ENCODE measurements at regions not wholly inside any gene's neighbourhood (a gene's known extent, or its start where the extent isn't known, plus 50 kb on each side); places are given as distances from the start of the nearest gene placed in this dataset.
"Not testable (repeated sequence)": the region's sequence is repeated elsewhere in the genome, so short reads cannot be mapped to it uniquely, and the experiment has no call there.

DNA sequence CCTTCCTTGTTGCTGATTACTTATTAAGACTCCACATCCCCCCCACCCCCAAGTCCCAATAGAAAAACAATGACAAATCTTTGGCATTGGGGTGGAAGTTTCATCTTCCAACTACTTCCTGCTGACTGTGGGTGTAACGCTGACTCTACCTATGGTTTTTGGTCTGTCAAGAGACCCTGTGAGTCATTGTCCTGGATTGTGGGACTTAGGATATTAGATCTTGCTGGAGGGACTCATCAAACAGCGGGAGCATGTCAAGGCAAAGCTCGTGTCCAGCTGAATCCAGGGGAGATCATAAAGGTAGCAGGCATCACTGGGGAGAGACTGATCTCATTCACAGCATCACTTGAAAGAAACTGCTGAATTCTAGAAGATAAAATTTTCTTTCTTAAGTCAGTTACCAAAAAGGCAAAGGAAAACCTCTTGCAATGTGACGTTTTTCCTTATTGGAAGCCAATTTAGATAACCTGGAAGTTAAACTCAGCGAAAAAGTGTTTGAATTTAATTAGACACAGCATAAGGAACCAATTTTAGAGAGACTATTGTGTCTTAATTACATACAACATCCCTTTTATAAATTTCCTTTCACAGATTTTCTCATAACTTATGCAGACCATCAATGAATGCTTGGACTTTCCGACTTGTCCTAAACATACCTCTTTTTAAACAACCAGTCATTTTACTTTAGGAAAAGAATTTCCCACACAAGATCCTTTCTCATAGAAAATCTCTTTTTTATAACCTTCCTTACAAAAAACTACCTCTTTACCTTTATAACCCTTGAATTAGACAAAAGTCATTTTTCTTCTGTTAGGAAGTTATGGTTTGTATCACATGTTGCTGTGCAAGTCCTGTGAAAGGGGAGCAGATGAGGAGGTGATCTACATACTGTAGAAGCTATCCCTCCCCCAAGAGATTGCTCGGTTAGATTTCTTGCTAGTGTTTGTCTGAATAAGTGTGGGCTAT, 94.6 kb upstream of the SCAF11 start:
- DNase-seq = no peak

DNA sequence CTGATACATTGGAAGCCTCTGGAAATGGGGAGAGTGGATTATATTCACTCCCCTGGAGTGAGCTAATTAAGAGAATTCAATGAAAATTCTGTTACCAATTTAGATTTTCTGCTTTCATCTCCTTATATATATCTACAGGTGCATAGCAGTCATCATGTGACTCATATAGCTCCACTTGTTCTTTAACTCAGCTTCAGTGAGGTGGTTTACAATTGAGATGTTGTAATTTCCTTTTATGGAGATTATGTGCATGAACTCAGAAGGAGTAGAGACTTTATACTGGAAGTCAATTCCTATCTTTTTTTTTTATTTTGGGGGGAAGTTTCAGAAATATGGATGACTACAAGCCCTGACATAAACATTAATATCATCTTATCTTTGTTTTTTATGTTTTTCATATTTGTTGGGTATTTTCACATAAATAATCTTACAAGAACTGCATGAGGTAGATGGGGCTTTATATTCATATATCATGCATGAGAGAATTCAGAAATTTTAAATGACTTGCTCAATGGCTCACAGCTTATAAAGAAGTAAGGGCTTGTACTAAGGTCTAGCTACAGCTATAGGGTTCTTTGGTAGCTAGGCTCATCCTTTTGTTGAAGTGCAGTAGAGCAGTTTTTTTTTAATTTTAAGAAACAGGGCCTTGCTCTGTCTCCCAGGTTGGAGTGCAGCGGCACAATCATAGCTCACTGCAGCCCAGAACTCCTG, 92.3 kb upstream of the SCAF11 start:
- no peak for DNase-seq

DNA sequence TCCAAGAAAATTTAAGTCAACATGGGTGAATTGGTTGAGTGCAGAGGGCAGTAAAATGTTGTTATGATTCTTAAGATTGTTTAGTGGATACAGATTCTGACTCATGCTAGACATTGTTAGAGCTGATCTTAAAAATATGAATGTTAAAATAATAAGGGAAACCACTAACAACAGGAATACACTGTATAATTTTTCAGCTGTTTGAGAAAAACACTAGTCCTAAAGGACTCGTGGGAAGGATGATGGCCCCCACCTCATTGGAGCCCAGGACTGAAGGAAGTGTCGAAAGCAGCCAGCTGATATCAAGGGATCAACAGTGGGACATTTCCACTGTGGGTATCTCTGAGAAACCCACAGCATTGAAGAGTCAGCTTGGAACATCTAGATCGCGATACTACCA, 82.9 kb upstream of the SCAF11 start:
- DNase-seq = no peak

DNA sequence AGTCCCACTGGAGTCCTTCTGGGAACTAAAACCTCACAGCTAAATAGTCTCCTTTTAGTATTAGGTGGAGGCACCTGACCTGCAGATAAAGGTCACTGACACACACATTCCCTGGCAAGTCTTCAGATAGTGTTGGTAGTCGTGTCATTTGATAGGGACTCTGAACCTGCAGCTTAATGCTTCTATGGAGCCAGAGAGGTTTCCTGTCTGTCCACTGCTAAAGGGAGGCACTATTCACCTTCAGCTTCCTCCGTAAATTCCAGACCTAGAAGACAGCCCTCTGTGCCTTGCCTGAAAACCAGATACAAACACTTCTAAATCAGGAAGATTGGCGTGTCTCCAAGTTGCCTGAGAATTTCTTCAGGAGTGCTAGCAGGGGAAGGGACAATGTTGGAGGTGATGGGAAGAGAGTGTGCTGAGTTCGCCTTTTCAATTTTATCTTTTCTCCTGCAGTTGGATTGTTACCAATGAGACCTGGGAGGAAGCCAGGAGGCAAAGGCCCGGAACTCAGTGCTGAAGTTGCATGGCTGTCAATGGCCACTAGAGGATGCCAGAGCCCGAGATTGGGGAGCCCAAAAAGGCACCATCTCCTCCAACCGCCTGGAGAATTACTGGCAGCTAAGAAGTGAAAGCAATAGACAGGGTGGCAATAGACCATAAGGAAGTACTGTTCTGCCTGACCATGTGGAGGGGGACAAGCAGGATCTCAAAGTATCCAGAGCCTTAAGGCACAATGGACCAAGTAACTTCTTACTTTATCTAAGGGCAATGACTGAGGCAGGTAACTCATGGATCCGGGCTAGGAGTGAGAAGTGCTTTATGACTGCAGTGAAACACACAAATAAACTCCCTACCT, 81.6 kb upstream of the SCAF11 start:
- DNase-seq = peak; percentile 38

DNA sequence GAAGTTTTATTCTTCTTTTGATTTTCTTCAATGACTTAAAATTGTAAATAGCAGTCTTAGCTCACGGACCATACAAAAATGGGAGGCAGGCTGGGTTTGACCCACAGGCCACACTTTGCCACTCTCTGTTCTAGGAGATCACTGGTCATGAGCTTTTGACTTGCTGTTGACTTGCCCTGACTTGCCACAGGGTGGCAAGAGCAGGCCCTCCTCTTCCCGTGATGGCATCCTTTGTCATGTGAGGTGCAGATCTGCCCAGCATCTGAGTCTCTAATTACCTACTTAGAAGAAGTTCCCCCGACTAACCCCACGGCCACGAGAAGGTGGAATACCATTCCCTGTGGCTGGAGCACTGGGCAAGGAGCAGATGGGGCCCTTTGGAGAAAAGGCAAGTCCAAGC, 81.0 kb upstream of the SCAF11 start:
- no peak for DNase-seq

DNA sequence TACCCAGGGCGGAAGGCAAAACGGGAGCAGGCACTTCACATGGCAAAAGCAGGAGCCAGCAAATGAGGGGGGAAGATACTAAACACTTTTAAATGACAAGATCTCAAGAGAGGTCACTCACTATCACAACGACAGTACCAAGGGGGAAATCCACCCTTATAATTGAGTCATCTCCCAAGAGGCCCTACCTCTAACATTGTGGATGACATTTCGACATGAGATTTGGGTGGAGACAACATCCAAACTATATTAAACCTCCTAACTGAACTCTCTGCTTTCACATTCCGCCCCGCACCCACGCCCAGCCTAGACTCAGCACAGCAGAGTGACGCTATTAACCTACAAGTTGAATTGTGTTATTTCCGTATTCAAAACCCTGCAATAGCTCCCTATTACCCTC, 76.7 kb upstream of the SCAF11 start:
- DNase-seq = no peak

DNA sequence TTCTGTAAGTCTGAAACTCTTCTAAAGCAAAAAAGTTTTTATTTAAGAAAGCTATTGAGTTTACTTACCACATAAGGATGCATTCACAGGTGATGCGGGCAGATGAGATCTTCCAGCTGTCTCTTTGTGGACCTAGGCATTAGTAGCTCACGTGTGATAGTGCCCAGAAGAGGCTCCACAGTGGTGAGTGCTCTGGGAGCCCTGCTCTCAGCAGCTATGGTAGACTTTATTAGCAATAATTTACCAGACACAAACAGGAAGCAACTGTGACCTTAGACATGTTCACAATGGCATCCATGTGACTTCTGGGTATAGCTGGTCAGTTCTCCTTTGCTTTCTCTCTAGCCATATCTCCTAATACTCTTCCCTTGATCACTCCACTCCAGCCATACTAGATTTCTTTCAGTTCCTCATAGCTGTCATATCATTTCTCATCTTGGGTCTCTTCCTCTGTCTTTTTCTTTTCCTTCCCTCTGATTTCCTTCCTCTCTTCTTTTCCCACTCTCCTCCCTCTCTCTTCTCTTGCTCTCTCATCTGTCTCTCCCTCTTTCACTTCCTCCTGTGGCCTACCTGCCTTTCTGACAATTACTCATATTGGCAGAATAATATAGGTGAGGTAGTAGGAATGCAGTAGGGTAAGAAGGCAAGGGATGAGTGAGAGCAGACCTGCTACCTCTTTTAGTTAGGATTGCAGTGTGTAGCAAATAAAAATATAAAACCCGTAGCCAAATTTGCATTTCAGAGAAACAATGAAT, 75.2 kb upstream of the SCAF11 start:
- DNase-seq = no peak

DNA sequence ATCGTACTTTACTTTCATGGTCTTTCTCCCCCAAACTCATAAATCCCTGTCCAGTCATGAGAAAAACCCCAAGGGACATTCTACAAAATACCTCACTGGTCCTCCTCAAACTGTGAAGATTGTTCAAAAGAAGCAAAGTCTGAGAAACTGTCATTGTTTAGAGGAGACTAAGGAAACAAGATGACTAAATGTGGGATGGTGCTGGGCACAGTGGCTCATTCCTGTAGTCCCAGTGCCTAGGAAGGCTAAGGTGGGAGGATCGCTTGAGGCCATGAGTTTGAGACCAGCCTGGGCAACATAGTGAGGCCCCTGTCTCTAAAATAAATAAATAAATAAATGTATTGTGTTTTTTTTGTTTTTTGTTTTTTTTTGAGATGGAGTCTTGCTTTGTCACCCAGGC, 74.2 kb upstream of the SCAF11 start:
- no peak for DNase-seq

DNA sequence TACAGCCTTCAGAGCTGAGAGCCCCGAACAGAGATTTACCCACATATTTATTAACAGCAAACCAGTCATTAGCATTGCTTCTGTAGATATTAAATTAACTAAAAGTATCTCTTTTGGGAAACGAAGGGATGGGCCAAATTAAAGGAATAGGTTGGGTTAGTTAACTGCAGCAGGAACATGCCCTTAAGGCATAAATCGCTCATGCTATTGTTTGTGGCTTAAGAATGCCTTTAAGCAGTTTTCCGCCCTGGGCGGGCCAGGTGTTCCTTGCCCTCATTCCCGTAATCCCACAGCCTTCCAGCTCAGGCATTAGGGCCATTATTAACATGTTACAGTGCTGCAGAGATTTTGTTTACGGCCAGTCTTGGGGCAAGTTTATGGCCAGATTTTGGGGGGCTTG, 68.3 kb upstream of the SCAF11 start:
- not testable (repeated sequence) for DNase-seq

DNA sequence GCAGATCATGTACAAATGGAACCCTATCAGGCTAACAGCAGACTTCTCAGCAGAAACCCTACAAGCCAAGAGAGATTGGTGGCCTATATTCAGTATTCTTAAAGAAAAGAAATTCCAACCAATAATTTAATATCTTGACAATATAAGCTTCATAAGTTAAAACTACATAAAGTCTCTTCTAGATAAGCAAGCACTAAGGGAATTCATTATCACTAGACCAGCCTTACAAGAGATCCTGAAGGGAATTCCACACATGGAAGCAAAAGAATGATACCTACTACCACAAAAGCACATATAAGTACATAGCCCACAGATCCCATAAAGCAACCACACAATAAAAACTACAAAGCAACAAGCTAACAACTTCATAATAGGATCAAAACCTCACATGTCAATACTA, 60.4 kb upstream of the SCAF11 start:
- DNase-seq = no peak

DNA sequence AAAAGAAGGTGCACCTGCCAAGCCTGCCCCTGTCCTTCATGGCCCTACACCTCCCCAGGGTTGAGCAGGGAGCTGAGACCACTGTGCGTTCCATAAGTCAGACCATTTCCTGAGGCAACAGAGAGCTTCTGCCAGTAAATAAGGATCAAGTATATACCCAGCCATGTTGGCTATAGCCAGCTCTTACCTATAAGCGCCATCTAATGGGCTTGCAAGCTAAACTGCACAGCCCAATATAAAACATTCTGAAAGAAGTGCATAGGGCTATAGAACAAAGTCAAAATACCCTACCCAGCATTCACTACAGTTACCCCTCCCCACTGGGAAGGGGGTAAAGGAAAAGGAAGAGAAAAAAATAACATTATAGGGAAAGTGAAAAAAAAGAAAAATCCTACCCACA, 59.3 kb upstream of the SCAF11 start:
- DNase-seq = no peak

DNA sequence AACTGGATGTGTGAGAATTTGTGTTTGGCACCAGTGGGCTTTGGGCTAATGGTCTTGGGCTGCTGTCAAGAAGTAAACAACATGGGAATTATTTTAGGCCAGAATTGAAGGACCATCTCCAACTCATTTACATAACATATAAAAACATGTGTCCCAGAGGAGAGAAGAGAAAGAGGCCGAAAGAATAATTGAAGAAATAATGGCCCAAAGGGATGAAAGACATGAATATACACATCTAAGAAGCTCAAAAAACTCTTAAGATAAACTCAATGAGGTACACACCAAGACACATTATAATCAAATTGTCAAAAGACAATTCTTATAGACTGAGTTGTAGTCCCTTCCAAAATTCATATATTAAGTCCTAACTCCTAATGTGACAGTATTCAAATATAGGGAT, 56.1 kb upstream of the SCAF11 start:
- DNase-seq = no peak

DNA sequence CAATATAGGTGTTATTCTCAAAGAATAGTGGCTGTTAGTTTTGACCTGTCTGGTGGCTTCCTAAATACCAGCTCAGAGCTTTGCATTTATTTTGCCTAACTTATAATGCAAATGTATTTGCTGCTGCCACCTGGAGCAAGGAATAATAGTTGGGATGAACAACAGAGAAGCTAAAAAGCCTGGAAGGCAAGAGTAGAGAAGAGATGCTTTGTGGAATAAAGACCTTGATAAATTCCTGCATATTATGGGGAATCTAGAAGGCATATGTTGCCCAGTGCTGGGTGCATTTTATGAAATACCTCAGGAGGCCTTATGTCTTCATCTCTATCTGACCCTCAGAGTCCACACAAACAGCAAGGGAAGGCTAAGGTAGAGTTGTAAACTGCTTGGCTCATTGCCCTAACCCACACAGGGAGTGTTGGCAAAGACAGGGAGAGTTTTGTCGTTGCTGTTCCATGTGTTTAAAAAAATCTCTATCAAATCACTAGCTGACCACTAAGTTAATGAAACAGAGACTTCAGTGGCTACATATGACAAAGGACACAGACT, 53.7 kb upstream of the SCAF11 start:
- DNase-seq = no peak

Measured in central memory CD4-positive, alpha-beta T cell (primary cell).